ENCODE measurements at regions not wholly inside any gene's neighbourhood (a gene's known extent, or its start where the extent isn't known, plus 50 kb on each side); places are given as distances from the start of the nearest gene placed in this dataset.

- TF ChIP-seq EZH2 (IDR thresholded peaks at IDR 0.05) (no peak), POLR2AphosphoS5 (IDR thresholded peaks at IDR 0.05; ENCODE audit: borderline replicate concordance, low read depth, low read length) (no peak)
These were observed 110.8 kb upstream of the IGF1R start for GRCh38 chr15:98537516-98538060.
